ENCODE measurements at regions not wholly inside any gene's neighbourhood (a gene's known extent, or its start where the extent isn't known, plus 50 kb on each side); places are given as distances from the start of the nearest gene placed in this dataset.

GRCh38 chr16:5584109-5584508, 486.5 kb upstream of the EEF2KMT start:
- TF ChIP-seq CTCF (IDR thresholded peaks at IDR 0.05) (no peak), POLR2A (IDR thresholded peaks at IDR 0.05) (no peak)

Data from heart left ventricle (tissue), 13 donors.